Spleen (tissue), 11 donors: ENCODE measurements at regions not wholly inside any gene's neighbourhood (a gene's known extent, or its start where the extent isn't known, plus 50 kb on each side); places are given as distances from the start of the nearest gene placed in this dataset.

Experiments used
- DNase-seq: peaks from one replicate; pipeline ENCODE4 v3.0.0-alpha.2; 2020
- H3K27ac ChIP-seq, 8 donors: fragments of 200-600 bp; sonication (generic) in 7 of 8; 1 replicate in 4 of 8; 2 replicates in 4 of 8; pipeline versions ENCODE4 v1.5.0 to v1.8.0; 2016 to 2021; ENCODE audit warnings: inconsistent platforms in 4 of 8, mild to moderate bottlenecking in 4 of 8, moderate library complexity in 1 of 8
- H3K27me3 ChIP-seq, 7 donors: fragments of 200-600 bp; sonication (generic) in 6 of 7; replicated peaks in 1 of 7; 1 replicate in 4 of 7; 2 replicates in 3 of 7; pipeline versions ENCODE4 v1.5.0 to v1.8.0; 2016 to 2021; ENCODE audit warnings: inconsistent platforms in 3 of 7, mild to moderate bottlenecking in 1 of 7
- H3K36me3 ChIP-seq, 6 donors: fragments of 200-600 bp; sonication (generic) in 5 of 6; 1 replicate in 4 of 6; 2 replicates in 2 of 6; pipeline versions ENCODE4 v1.5.0 to v1.8.0; 2016 to 2021; ENCODE audit warnings: inconsistent platforms in 2 of 6
- H3K4me1 ChIP-seq, 6 donors: fragments of 200-600 bp; sonication (generic) in 5 of 6; 1 replicate in 3 of 6; 2 replicates in 3 of 6; pipeline versions ENCODE4 v1.5.0 to v1.8.0; 2016 to 2021; ENCODE audit warnings: inconsistent platforms in 3 of 6
- H3K4me3 ChIP-seq, 8 donors: fragments of 200-600 bp; sonication (generic) in 7 of 8; 1 replicate in 4 of 8; 2 replicates in 4 of 8; pipeline versions ENCODE4 v1.5.0 to v1.8.0; 2016 to 2021; ENCODE audit warnings: inconsistent platforms in 4 of 8, mild to moderate bottlenecking in 4 of 8, moderate library complexity in 2 of 8
- H3K9me3 ChIP-seq, 8 donors: fragments of 200-600 bp; sonication (generic) in 7 of 8; 1 replicate in 4 of 8; 2 replicates in 4 of 8; pipeline versions ENCODE4 v1.5.0 to v1.8.0; 2016 to 2021; ENCODE audit warnings: inconsistent platforms in 4 of 8
- POLR2A ChIP-seq, 3 donors: fragments of 450-650 bp; IDR thresholded peaks; one replicate each; pipeline ENCODE4 v1.5.1; 2017; ENCODE audit warnings: antibody characterized with exemption in 3 of 3, mild to moderate bottlenecking in 1 of 3
- POLR2AphosphoS5 ChIP-seq, 3 donors: sonication (generic); formaldehyde crosslinking; IDR thresholded peaks; one replicate each; pipeline ENCODE4 v1.5.1; 2017; ENCODE audit warnings: antibody characterized with exemption in 3 of 3
- WGBS, 5 donors: extraction: QIAGEN DNeasy Blood & Tissue Kit in 3 of 5; methylation state at CpG; one replicate each; pipeline versions ENCODE4 v1.1.5 to v1.1.7; 2013 to 2018; 5-methylcytosine and 5-hydroxymethylcytosine counted together
- intact Hi-C: fragments of 100-400 bp; cut with DNase I; formaldehyde crosslinking; loops from one replicate; pipeline ENCODE4 v1.15.0; 2023; ENCODE audit warnings: low total_unique reads
- TF ChIP-seq, protein P1 (sequence below), 11 experiments: fragments of 200-600 bp in 7 of 11; fragments of 450-650 bp in 4 of 11; sonication (generic) in 4 of 11; IDR thresholded peaks in 8 of 11; conservative IDR thresholded peaks in 3 of 11; 1 replicate in 7 of 11; 2 replicates in 4 of 11; pipeline versions ENCODE4 v1.4.0 to v1.8.0; 2016 to 2021; ENCODE audit warnings: antibody characterized with exemption in 11 of 11, inconsistent platforms in 4 of 11, mild to moderate bottlenecking in 1 of 11
- donor health status: healthy with polysubstance abuse.
- donor health status: DM: no; HTN: no; CAD: no; lungs with moderate emphysema.
- donor health status: DM: no; HTN: no; CAD: no.
- donor health status: Bipolar disorder and iron deficiency.
- donor health status: healthy.
- donor health status: DM: no; HTN: no; CAD: no.
- donor health status: DM: yes; HTN: yes; CAD: no.

DNA sequence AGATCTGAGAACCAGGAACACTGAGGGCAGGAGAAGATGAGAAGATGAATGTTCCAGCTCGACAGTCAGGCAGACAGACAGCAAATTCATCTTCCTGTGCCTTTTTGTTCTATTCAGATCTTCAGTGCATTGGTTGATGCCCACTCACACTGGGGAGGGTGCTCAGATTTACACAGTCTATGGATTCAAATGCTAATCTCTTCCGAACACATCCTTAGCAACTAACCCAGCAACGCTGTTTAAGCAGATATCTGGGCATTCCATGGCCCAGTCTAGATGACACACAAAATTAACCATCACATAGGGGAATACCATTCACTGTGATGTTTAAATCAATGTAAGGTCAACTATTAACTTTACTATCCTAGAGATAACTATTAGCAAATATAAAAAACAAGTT is 571.9 kb downstream of the NYAP2 start:
- WGBS, 5 donors, result 58 to 83% (median 74%) methylated on average over 3 of the region's 3 CpGs

DNA sequence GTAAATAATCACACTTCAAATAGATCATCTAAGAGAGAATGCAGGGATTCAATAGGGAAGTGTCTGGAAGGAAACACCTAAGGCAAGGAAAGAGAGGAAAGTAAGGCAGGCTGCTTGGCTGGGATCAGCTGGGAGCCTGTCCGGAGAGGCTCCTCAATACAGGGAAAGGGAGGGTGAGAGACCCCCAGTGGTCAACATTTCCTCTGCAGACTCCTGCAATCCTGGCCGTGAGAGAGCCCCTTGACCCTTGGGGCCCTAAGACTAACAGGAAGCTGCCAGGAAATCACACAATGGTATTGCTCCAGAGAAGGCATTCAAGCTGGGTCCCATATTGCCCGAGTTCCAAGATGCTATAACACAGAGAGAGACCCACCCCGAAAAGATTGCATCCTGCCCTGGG is 549.4 kb downstream of the NYAP2 start:
- intact Hi-C loops, result no loop called here
- 8 to 20% (median 17%) methylated on average over 3 to 4 of the region's 4 CpGs for WGBS, 5 donors

More for the DNA sequence above, 571.9 kb downstream of the NYAP2 start:
- Histone ChIP-seq H3K27me3 (no peaks in the 10 kb centered on the region), H3K4me3 (no peak overlapping the region), H3K4me1 (no peaks in the 10 kb centered on the region), H3K36me3 (no peaks in the 10 kb centered on the region), H3K27ac (no peak overlapping the region), H3K9me3 (peaks cover 0 to 19% (median 10%) of the 10 kb centered on the region in 8 donors)
- no peak for DNase-seq
- intact Hi-C loops, result no loop called here
- TF ChIP-seq, protein P1, sequence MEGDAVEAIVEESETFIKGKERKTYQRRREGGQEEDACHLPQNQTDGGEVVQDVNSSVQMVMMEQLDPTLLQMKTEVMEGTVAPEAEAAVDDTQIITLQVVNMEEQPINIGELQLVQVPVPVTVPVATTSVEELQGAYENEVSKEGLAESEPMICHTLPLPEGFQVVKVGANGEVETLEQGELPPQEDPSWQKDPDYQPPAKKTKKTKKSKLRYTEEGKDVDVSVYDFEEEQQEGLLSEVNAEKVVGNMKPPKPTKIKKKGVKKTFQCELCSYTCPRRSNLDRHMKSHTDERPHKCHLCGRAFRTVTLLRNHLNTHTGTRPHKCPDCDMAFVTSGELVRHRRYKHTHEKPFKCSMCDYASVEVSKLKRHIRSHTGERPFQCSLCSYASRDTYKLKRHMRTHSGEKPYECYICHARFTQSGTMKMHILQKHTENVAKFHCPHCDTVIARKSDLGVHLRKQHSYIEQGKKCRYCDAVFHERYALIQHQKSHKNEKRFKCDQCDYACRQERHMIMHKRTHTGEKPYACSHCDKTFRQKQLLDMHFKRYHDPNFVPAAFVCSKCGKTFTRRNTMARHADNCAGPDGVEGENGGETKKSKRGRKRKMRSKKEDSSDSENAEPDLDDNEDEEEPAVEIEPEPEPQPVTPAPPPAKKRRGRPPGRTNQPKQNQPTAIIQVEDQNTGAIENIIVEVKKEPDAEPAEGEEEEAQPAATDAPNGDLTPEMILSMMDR (IDR thresholded peaks at IDR 0.05 in 8 of 11, conservative IDR thresholded peaks at IDR 0.05 in 3 of 11), result no peak
- TF ChIP-seq POLR2A (IDR thresholded peaks at IDR 0.05), result no peak
- no peak for TF ChIP-seq POLR2AphosphoS5 (IDR thresholded peaks at IDR 0.05)

DNA sequence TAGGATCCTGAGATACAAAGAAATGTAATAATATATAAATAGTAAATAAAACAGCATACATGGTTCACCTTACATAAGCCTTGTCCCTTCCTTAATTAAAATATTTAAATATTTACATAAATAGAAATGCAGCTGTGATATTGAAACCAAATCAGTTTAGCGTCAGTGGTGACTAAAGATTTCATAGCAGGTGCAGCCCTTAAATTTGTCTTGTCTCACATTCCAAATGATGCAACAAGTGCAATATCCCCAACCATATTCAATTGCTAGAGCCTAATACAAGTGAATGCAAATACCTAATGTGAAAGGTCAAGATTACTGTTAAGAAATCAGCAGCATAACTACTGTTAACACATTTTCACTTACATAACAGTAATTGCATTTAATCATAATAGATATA is 539.5 kb downstream of the NYAP2 start:
- WGBS, 5 donors, result 74 to 96% (median 81%) methylated on average over 1 of the region's 1 CpG
- no peak overlapping the region for H3K4me3 ChIP-seq
- TF ChIP-seq POLR2AphosphoS5 (IDR thresholded peaks at IDR 0.05) (no peak), POLR2A (IDR thresholded peaks at IDR 0.05) (no peak)
- TF ChIP-seq, protein P1 (IDR thresholded peaks at IDR 0.05 in 8 of 11, conservative IDR thresholded peaks at IDR 0.05 in 3 of 11), result no peak
- no peak for DNase-seq
- no peaks in the 10 kb centered on the region for H3K4me1 ChIP-seq
- H3K27ac ChIP-seq, result no peak overlapping the region
- H3K36me3 ChIP-seq, result no peaks in the 10 kb centered on the region
- intact Hi-C loops, result no loop called here
- H3K9me3 ChIP-seq, result no peaks in the 10 kb centered on the region
- no peaks in the 10 kb centered on the region for H3K27me3 ChIP-seq

More for the DNA sequence above, 549.4 kb downstream of the NYAP2 start:
- Histone ChIP-seq H3K27me3 (no peaks in the 10 kb centered on the region), H3K27ac (no peak overlapping the region), H3K9me3 (peaks cover 0 to 50% (median 38%) of the 10 kb centered on the region in 8 donors), H3K36me3 (no peaks in the 10 kb centered on the region), H3K4me1 (no peaks in the 10 kb centered on the region), H3K4me3 (no peak overlapping the region)
- no peak for DNase-seq
- TF ChIP-seq, protein P1 (IDR thresholded peaks at IDR 0.05 in 8 of 11, conservative IDR thresholded peaks at IDR 0.05 in 3 of 11), result no peak

DNA sequence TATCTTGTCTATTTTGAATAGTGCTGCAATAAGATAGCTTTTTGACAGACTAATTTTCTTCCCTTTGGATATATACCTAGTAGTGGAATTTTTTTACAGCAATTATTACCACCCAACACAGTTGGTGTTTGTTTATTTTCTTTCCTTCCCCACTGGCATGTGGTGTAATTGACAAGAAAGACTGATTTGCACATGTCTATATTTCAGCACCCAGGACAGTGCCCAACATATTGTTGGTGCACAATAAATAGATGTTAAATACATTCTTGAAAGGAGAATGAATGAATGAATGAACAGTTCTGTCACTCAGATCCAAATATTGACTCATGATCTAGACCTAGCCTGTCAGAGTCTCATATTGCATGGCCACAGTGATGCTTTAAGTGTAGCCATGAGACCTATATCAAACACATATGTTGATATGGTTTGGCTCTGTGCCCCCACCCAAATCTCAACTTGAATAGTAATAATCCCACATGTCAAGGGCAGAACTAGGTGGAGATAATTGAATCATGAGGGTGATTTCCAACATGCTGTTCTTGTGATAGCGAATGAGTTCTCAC is 538.2 kb downstream of the NYAP2 start:
- no peak overlapping the region for H3K4me3 ChIP-seq
- H3K36me3 ChIP-seq, result no peaks in the 10 kb centered on the region
- intact Hi-C loops, result no loop called here
- TF ChIP-seq POLR2A (IDR thresholded peaks at IDR 0.05) (no peak), POLR2AphosphoS5 (IDR thresholded peaks at IDR 0.05) (no peak)
- TF ChIP-seq, protein P1 (IDR thresholded peaks at IDR 0.05 in 8 of 11, conservative IDR thresholded peaks at IDR 0.05 in 3 of 11), result no peak
- H3K27ac ChIP-seq, result no peak overlapping the region
- DNase-seq, result no peak
- no peaks in the 10 kb centered on the region for H3K9me3 ChIP-seq
- H3K27me3 ChIP-seq, result no peaks in the 10 kb centered on the region
- WGBS, 5 donors, result 85 to 100% (median 93%) methylated on average over 1 of the region's 1 CpG
- no peaks in the 10 kb centered on the region for H3K4me1 ChIP-seq
